GM12872 (cell line): ENCODE measurements at regions not wholly inside any gene's neighbourhood (a gene's known extent, or its start where the extent isn't known, plus 50 kb on each side); places are given as distances from the start of the nearest gene placed in this dataset.
A peak's percentile ranks its signal among the peaks of the same experiment; 100 is the strongest.

Experiments used
- TF ChIP-seq, protein P1 (sequence below): IDR thresholded peaks from 3 replicates; pipeline ENCODE4 v1.5.1; 2011; ENCODE audit warnings: low read depth, mild to moderate bottlenecking, low read length, moderate library complexity; ENCODE audit not compliant: insufficient read depth

DNA sequence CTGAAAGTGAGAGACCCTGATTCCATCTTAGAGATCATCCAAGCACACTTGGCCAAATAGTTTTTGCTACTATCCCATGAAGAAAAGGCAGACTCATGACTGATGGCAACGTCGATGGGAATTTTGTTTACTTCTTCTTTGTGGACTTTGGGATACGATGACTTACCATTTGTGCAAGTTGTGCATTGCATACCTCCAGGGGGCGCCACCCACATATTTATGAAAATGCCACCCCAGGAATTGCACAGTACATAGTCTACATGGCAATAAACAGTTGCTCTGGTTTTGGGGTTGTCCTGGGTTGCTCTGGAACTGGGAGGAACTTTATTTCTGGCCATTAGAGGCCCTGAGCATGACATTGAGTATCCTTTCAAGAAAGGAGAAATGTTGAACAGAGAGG, 73.8 kb downstream of the ALG1L2 start:
- TF ChIP-seq, protein P1, sequence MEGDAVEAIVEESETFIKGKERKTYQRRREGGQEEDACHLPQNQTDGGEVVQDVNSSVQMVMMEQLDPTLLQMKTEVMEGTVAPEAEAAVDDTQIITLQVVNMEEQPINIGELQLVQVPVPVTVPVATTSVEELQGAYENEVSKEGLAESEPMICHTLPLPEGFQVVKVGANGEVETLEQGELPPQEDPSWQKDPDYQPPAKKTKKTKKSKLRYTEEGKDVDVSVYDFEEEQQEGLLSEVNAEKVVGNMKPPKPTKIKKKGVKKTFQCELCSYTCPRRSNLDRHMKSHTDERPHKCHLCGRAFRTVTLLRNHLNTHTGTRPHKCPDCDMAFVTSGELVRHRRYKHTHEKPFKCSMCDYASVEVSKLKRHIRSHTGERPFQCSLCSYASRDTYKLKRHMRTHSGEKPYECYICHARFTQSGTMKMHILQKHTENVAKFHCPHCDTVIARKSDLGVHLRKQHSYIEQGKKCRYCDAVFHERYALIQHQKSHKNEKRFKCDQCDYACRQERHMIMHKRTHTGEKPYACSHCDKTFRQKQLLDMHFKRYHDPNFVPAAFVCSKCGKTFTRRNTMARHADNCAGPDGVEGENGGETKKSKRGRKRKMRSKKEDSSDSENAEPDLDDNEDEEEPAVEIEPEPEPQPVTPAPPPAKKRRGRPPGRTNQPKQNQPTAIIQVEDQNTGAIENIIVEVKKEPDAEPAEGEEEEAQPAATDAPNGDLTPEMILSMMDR = peak; percentile 30; the same call in 1 of the 3 replicates

DNA sequence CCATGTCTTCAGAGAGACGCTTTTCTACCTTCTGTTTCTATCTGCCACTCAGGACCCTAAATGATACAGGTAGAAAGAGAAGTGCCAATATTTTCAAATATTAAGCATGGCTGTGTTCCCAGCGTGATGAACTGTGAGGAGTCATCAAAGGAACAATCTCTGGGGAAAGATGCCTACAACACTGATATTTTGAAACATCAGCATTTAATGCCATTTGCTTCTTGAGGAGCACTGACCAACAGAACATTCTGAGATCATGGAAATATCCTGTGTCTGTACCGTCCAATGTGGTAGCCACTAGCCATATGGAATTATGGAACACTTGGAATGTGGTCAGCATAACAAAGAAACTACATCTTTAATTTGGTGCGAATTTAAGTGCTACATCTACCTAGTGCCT, 117.9 kb upstream of the COL6A5 start:
- TF ChIP-seq, protein P1 = no peak

DNA sequence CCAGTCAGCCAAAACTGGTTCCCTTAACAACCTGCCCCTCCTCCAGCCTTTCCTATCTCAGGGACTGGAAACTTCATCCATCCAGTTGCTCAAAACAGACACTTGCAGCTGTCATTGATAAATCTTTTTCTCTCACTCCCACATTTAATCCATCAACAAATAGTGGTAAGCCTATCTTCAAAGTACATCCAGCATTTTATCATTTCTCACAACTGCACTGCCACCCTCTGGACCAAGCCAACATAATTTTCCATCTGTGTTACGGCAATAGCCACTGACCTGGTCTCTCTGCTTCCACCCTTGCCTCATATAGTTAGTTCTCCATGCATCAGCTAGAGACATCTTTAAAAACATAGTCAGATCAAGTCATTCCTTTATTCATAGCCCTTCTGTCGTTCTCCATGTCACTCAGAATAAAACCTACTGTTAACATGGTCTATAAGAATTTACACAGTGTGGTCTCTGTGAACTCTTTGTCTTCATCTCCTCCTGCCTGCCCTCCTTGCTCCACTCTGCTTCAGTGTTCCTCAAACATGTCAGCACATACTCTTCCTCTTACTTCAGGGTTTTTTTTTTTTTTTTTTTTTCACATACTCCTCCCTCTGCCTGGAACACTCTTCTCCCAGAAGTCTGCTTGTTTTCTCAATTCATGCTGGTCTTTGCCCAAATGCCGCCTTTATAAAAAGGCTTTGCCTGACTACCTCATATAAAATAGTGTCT, 102.5 kb upstream of the COL6A5 start:
- TF ChIP-seq, protein P1 = peak; percentile 31; the same call in 2 of the 3 replicates

DNA sequence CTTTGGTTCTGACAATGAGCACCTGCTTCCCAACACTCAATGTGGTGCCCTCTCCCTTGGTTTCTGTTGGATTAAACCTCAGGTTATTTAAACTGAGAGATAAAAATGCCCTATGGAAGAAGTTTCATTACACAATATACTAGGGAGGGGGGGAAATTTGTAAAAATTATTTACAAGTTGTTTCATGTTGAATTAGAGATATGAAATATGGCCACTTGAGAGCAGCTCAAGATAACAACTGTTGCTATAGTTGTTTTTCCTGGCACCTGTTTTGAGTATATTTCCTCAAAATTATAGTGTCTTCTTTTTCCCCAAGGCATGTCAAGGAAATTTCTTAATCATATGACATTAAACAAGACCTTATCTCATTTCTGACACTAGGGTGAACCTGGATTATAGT, 101.7 kb upstream of the COL6A5 start:
- TF ChIP-seq, protein P1 = no peak

DNA sequence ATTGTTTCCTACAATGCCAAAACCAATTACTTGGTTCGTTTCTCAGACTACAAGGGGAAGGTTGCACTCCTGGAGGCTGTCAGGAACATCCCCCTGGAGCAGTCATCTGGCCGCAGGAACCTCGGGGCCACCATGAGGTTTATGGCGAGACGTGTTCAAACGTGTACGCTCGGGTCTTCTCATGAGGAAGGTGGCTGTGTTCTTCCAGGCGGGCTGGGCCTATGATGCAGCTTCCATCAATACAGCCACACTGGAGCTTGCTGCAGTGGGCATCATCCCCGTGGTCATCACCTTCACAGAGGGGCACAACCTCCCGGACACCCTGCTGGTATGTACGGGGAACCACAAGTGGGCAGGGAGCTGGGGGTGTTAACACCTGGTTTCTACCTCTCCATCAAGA, 94.5 kb upstream of the COL6A5 start:
- TF ChIP-seq, protein P1 = no peak

DNA sequence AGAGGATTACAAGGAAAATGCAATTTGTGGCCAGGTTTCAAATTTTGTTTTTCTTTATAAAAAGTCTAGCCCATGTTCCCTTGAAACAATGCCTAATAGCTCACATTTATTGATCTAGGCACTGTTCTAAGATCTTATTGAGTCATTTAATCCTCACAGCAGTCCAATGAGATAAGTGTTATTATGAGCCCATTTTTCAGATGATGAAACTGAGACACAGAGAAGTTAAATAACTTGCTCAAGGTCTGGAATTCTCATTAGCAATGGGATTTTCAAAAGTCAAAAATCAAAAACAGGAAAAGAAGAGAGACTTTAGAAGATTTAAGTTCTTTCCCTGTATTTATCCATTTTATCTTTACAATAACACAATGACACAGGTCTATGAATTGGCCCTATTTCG, 90.0 kb upstream of the COL6A5 start:
- TF ChIP-seq, protein P1 = no peak

DNA sequence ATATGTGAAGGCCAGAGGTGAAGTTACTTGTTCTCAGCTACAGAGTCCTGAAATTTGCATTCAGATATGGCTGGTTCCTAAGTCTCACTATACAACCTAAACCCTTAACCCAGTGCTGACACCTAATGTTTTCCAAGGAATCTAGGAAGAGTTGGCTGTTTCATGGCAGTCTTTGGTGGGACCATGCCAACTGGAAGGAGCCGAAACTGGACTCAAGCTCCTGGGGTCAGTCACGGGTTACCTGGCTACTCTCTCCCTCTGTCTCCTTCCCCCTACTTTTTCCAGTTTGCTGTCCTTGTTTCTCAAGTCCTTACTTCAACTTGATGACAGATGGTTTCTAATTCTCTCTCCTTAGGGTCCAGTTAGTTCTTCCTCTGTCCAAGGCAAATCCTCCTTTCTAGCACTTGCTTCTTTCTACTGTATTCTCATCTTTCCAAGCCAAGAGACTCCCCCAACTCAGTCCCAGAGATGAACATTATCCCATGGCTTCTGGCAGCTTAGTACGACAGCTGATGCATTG, 88.6 kb upstream of the COL6A5 start:
- TF ChIP-seq, protein P1 = no peak
